Tibial nerve (tissue), 4 donors: ENCODE measurements at regions not wholly inside any gene's neighbourhood (a gene's known extent, or its start where the extent isn't known, plus 50 kb on each side); places are given as distances from the start of the nearest gene placed in this dataset.
A peak's percentile ranks its signal among the peaks of the same experiment; 100 is the strongest.

Source experiments
- CTCF ChIP-seq, 5 experiments: fragments of 200-600 bp in 3 of 5; fragments of 450-650 bp in 2 of 5; sonication (generic) in 3 of 5; IDR thresholded peaks; one replicate each; pipeline ENCODE4 v1.5.1; 2016 to 2019; ENCODE audit warnings: antibody characterized with exemption in 5 of 5, mild to moderate bottlenecking in 3 of 5, moderate library complexity in 2 of 5
- EP300 ChIP-seq, 2 donors: sonication (generic); formaldehyde crosslinking; IDR thresholded peaks; one replicate each; pipeline ENCODE4 v1.6.1; 2017; ENCODE audit warnings: antibody characterized with exemption in 2 of 2, mild to moderate bottlenecking in 1 of 2

DNA sequence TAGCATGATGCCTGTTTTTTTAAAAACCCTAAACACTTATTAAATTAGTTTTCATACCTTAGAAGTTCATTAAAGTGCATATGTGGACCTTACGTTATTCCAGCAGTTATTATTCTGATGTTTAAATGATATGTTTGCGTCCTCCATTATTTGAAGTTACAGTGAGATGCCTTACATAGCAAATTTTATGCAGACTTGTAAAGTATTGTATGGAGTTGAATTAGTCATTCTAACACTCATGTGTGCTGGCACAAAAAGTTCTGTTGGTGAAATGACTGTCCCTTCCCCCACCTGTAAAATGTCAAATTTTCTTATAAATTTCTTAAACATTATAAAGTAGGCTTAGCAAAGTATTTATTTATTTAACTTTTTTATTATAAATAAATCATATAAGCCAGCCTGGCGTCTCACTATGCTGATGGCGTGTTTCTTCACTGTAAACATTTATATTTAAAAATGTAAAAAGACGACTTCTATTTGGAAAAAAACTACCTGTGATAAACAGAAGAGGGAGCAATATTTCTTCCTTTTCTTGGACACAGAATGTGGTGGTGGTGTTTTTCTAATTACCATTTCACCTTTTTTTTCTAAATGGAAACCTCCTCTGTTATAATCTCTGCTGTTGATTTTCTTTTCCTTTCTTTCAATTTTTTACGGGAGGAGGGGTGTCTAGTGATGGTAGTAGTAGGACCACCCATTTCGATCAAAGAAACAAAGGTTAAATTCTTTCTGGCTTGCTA is 155.4 kb downstream of the RFPL4B start:
- peak in 3 of 5 experiments; percentile 18 to 36 (median 33) for TF ChIP-seq CTCF (IDR thresholded peaks at IDR 0.05)
- TF ChIP-seq EP300 (IDR thresholded peaks at IDR 0.05), result no peak
